HEK293 (cell line): ENCODE measurements at regions not wholly inside any gene's neighbourhood (a gene's known extent, or its start where the extent isn't known, plus 50 kb on each side); places are given as distances from the start of the nearest gene placed in this dataset.

Source experiments
- CTCF ChIA-PET: fragments of 350-600 bp; formaldehyde crosslinking; extraction: SDS; loops from one replicate; lab custom pipeline; 2021; ENCODE audit warnings: antibody characterized with exemption; lab: Yijun Ruan, JAX
- POLR2A ChIA-PET: fragments of 300-600 bp; formaldehyde crosslinking; extraction: SDS; loops from one replicate; lab custom pipeline; 2020; ENCODE audit warnings: antibody characterized with exemption, inconsistent platforms; lab: Yijun Ruan, JAX
- H3K27ac ChIP-seq: fragments of 200-500 bp; sonication (Bioruptor generic); 2 replicates; pipeline ENCODE4 v1.5.1; 2014; ENCODE audit warnings: low read depth, low read length, control low read depth, inconsistent platforms; ENCODE audit errors: extremely low read depth
- H3K36me3 ChIP-seq, 2 experiments: fragments of 200-500 bp in 1 of 2; sonication (Bioruptor generic) in 1 of 2; 1 replicate in 1 of 2; 2 replicates in 1 of 2; pipeline ENCODE4 v1.5.1; 2014 to 2017; ENCODE audit warnings: inconsistent platforms in 2 of 2, low read length in 2 of 2; ENCODE audit not compliant: control insufficient read depth in 2 of 2, insufficient read depth in 1 of 2
- H3K4me1 ChIP-seq: fragments of 200-500 bp; sonication (Bioruptor generic); 2 replicates; pipeline ENCODE4 v1.5.1; 2014; ENCODE audit warnings: mild to moderate bottlenecking, low read length, inconsistent platforms; ENCODE audit not compliant: control insufficient read depth, insufficient read depth
- H3K4me3 ChIP-seq: 2 replicates; pipeline ENCODE4 v1.5.1; 2011; ENCODE audit warnings: low read depth, mild to moderate bottlenecking, control low read depth, low read length, moderate library complexity
- H3K9me3 ChIP-seq: fragments of 200-500 bp; sonication (Bioruptor generic); 2 replicates; pipeline ENCODE4 v1.5.1; 2014; ENCODE audit warnings: low read depth, low read length, inconsistent platforms; ENCODE audit not compliant: control insufficient read depth, insufficient read depth
- OSR2 ChIP-seq: fragments of 450-650 bp; formaldehyde crosslinking; IDR thresholded peaks from 2 replicates; pipeline ENCODE4 v1.5.1; 2016; ENCODE audit warnings: missing biosample characterization, missing genetic modification characterization
- PRDM6 ChIP-seq: fragments of 450-650 bp; formaldehyde crosslinking; IDR thresholded peaks from 2 replicates; pipeline ENCODE4 v1.5.1; 2017; ENCODE audit warnings: missing biosample characterization, missing genetic modification characterization
- REPIN1 ChIP-seq: fragments of 450-650 bp; formaldehyde crosslinking; IDR thresholded peaks from 2 replicates; pipeline ENCODE4 v1.5.1; 2017; ENCODE audit warnings: missing biosample characterization, missing genetic modification characterization, low read depth
- SCRT2 ChIP-seq: fragments of 450-650 bp; formaldehyde crosslinking; IDR thresholded peaks from 2 replicates; pipeline ENCODE4 v1.5.1; 2016; ENCODE audit warnings: missing biosample characterization, missing genetic modification characterization
- SP2 ChIP-seq: fragments of 450-650 bp; formaldehyde crosslinking; IDR thresholded peaks from 2 replicates; pipeline ENCODE4 v1.5.1; 2016; ENCODE audit warnings: missing biosample characterization, missing genetic modification characterization
- SP7 ChIP-seq: fragments of 450-650 bp; formaldehyde crosslinking; IDR thresholded peaks from 2 replicates; pipeline ENCODE4 v1.5.1; 2016; ENCODE audit warnings: missing biosample characterization, missing genetic modification characterization
- TCF7L2 ChIP-seq: IDR thresholded peaks from 2 replicates; pipeline ENCODE4 v1.6.1; 2011; ENCODE audit warnings: low read depth, mild to moderate bottlenecking, inconsistent platforms, low read length, moderate library complexity, borderline replicate concordance
- YY1 ChIP-seq: fragments of 450-650 bp; formaldehyde crosslinking; IDR thresholded peaks from 2 replicates; pipeline ENCODE4 v1.5.1; 2018; ENCODE audit warnings: missing biosample characterization, missing genetic modification characterization
- ZFP37 ChIP-seq: fragments of 450-650 bp; formaldehyde crosslinking; IDR thresholded peaks from 2 replicates; pipeline ENCODE4 v1.5.1; 2016; ENCODE audit warnings: missing biosample characterization, missing genetic modification characterization
- ZFP41 ChIP-seq: fragments of 450-650 bp; formaldehyde crosslinking; IDR thresholded peaks from 2 replicates; pipeline ENCODE4 v1.5.1; 2016; ENCODE audit warnings: missing biosample characterization, missing genetic modification characterization, borderline replicate concordance
- ZNF114 ChIP-seq: fragments of 450-650 bp; formaldehyde crosslinking; IDR thresholded peaks from 2 replicates; pipeline ENCODE4 v1.5.0; 2017; ENCODE audit warnings: missing biosample characterization, missing genetic modification characterization
- ZNF121 ChIP-seq: fragments of 450-650 bp; formaldehyde crosslinking; IDR thresholded peaks from 2 replicates; pipeline ENCODE4 v1.5.1; 2016; ENCODE audit warnings: missing biosample characterization, missing genetic modification characterization
- ZNF274 ChIP-seq, 2 experiments: fragments of 200-500 bp in 1 of 2; fragments of 450-650 bp in 1 of 2; sonication (Bioruptor generic) in 1 of 2; formaldehyde crosslinking in 1 of 2; IDR thresholded peaks; 2 replicates each; pipeline versions ENCODE4 v1.5.1 to v1.6.1; 2014 to 2016; ENCODE audit warnings: borderline replicate concordance in 1 of 2, inconsistent platforms in 1 of 2, low read length in 1 of 2, missing biosample characterization in 1 of 2, missing genetic modification characterization in 1 of 2
- ZNF311 ChIP-seq: fragments of 450-650 bp; formaldehyde crosslinking; IDR thresholded peaks from 2 replicates; pipeline ENCODE4 v1.5.1; 2017; ENCODE audit warnings: missing biosample characterization, missing genetic modification characterization, borderline replicate concordance
- ZNF324 ChIP-seq: fragments of 450-650 bp; formaldehyde crosslinking; IDR thresholded peaks from 2 replicates; pipeline ENCODE4 v1.5.1; 2016; ENCODE audit warnings: missing biosample characterization, missing genetic modification characterization
- ZNF335 ChIP-seq: fragments of 450-650 bp; formaldehyde crosslinking; conservative IDR thresholded peaks from 2 replicates; pipeline ENCODE4 v1.5.1; 2016; ENCODE audit warnings: missing biosample characterization, missing genetic modification characterization
- ZNF530 ChIP-seq: fragments of 450-650 bp; formaldehyde crosslinking; IDR thresholded peaks from 2 replicates; pipeline ENCODE4 v1.5.1; 2016; ENCODE audit warnings: low read depth, missing biosample characterization, missing genetic modification characterization
- ZNF549 ChIP-seq: fragments of 450-650 bp; IDR thresholded peaks from 2 replicates; pipeline ENCODE4 v1.5.1; 2018; ENCODE audit warnings: missing biosample characterization, missing genetic modification characterization, mild to moderate bottlenecking, inconsistent platforms, moderate library complexity
- ZNF585B ChIP-seq: fragments of 450-650 bp; formaldehyde crosslinking; IDR thresholded peaks from 2 replicates; pipeline ENCODE4 v1.5.1; 2016; ENCODE audit warnings: missing biosample characterization, missing genetic modification characterization
- ZNF600 ChIP-seq: fragments of 450-650 bp; formaldehyde crosslinking; IDR thresholded peaks from 2 replicates; pipeline ENCODE4 v1.5.1; 2016; ENCODE audit warnings: missing biosample characterization, missing genetic modification characterization
- ZNF610 ChIP-seq: fragments of 450-650 bp; formaldehyde crosslinking; IDR thresholded peaks from 2 replicates; pipeline ENCODE4 v1.5.1; 2016; ENCODE audit warnings: missing biosample characterization, missing genetic modification characterization, borderline replicate concordance
- ZNF626 ChIP-seq: fragments of 450-650 bp; sonication (Bioruptor Pico); formaldehyde crosslinking; IDR thresholded peaks from 2 replicates; pipeline ENCODE4 v1.5.1; 2018; ENCODE audit warnings: missing biosample characterization, missing genetic modification characterization, inconsistent platforms
- ZNF658 ChIP-seq: fragments of 450-650 bp; formaldehyde crosslinking; IDR thresholded peaks from 2 replicates; pipeline ENCODE4; 2016; ENCODE audit warnings: missing biosample characterization, missing genetic modification characterization
- ZNF830 ChIP-seq: fragments of 450-650 bp; IDR thresholded peaks from 2 replicates; pipeline ENCODE4 v1.5.0; 2018; ENCODE audit warnings: missing biosample characterization, missing genetic modification characterization, low read depth, mild to moderate bottlenecking, moderate library complexity
- ZSCAN16 ChIP-seq: fragments of 450-650 bp; formaldehyde crosslinking; IDR thresholded peaks from 2 replicates; pipeline ENCODE4 v1.5.1; 2016; ENCODE audit warnings: missing biosample characterization, missing genetic modification characterization
- TF ChIP-seq, protein P1 (sequence below): fragments of 450-650 bp; formaldehyde crosslinking; IDR thresholded peaks from 2 replicates; pipeline ENCODE4 v1.5.1; 2016; ENCODE audit warnings: missing biosample characterization, missing genetic modification characterization
- TF ChIP-seq, protein P2 (sequence below): fragments of 450-650 bp; formaldehyde crosslinking; optimal IDR thresholded peaks from 2 replicates; pipeline ENCODE3; 2016; ENCODE audit warnings: missing biosample characterization, mild to moderate bottlenecking, missing genetic modification characterization
- TF ChIP-seq, protein P3 (sequence below): fragments of 450-650 bp; formaldehyde crosslinking; IDR thresholded peaks from 2 replicates; pipeline ENCODE4 v1.5.1; 2016; ENCODE audit warnings: missing biosample characterization, missing genetic modification characterization

DNA sequence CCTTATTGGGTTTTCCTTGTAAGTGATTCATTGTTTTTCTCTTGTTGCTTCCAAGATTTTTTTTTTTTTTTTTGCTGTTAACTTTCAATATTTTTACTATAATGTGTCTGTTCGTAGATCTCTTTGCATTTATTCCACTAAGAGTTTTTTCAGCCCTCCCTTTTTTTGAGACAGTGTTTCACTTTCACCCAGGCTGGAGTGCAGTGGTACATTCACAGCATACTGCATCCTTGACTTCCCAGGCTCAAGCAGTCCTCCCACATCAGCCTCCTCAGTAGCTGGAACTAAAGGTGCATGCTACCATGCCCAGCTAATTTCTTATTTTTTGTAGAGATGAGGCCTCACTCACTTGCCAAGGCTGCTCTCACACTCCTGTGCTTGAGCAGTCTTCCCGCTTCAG lies 1282.0 kb upstream of the CNTN5 start:
- H3K27ac ChIP-seq: no peak overlapping the region
- CTCF ChIA-PET: interaction anchor here (0.7 to 0.8 kb wide), 2 partner anchors 8 to 10 kb away, joined by 3 to 4 read pairs; no protein-coding TSS in a partner anchor
- H3K36me3 ChIP-seq: no peaks in the 10 kb centered on the region
- no peaks in the 10 kb centered on the region for H3K4me1 ChIP-seq
- POLR2A ChIA-PET: no interaction called here
- no peaks in the 10 kb centered on the region for H3K9me3 ChIP-seq
- H3K4me3 ChIP-seq: no peak overlapping the region
- TF ChIP-seq TCF7L2 (no peak), ZNF600 (tag by site-specific recombination) (no peak), ZFP41 (tag by site-specific recombination) (no peak), ZNF549 (no peak), ZNF610 (tag by site-specific recombination) (no peak), ZNF626 (no peak), SCRT2 (tag by site-specific recombination) (no peak), OSR2 (tag by site-specific recombination) (no peak), ZSCAN16 (tag by site-specific recombination) (no peak), ZNF830 (tag by site-specific recombination) (no peak), PRDM6 (tag by site-specific recombination) (no peak), ZFP37 (tag by site-specific recombination) (no peak), ZNF114 (tag by site-specific recombination) (no peak), ZNF585B (no peak), ZNF530 (tag by site-specific recombination) (no peak), ZNF121 (tag by site-specific recombination) (no peak)
- TF ChIP-seq, protein P1, sequence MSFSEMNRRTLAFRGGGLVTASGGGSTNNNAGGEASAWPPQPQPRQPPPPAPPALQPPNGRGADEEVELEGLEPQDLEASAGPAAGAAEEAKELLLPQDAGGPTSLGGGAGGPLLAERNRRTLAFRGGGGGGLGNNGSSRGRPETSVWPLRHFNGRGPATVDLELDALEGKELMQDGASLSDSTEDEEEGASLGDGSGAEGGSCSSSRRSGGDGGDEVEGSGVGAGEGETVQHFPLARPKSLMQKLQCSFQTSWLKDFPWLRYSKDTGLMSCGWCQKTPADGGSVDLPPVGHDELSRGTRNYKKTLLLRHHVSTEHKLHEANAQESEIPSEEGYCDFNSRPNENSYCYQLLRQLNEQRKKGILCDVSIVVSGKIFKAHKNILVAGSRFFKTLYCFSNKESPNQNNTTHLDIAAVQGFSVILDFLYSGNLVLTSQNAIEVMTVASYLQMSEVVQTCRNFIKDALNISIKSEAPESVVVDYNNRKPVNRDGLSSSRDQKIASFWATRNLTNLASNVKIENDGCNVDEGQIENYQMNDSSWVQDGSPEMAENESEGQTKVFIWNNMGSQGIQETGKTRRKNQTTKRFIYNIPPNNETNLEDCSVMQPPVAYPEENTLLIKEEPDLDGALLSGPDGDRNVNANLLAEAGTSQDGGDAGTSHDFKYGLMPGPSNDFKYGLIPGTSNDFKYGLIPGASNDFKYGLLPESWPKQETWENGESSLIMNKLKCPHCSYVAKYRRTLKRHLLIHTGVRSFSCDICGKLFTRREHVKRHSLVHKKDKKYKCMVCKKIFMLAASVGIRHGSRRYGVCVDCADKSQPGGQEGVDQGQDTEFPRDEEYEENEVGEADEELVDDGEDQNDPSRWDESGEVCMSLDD (tag by site-specific recombination): no peak

- no peaks in the 10 kb centered on the region for H3K4me1 ChIP-seq
- TF ChIP-seq ZNF658 (tag by site-specific recombination): no peak
- no peak for TF ChIP-seq ZNF626
- TF ChIP-seq, protein P2, sequence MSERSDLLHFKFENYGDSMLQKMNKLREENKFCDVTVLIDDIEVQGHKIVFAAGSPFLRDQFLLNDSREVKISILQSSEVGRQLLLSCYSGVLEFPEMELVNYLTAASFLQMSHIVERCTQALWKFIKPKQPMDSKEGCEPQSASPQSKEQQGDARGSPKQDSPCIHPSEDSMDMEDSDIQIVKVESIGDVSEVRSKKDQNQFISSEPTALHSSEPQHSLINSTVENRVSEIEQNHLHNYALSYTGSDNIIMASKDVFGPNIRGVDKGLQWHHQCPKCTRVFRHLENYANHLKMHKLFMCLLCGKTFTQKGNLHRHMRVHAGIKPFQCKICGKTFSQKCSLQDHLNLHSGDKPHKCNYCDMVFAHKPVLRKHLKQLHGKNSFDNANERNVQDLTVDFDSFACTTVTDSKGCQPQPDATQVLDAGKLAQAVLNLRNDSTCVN (tag by site-specific recombination): no peak
- TF ChIP-seq ZNF324 (tag by site-specific recombination): no peak
- TF ChIP-seq YY1 (tag by site-specific recombination): no peak
- TF ChIP-seq ZNF335 (tag by site-specific recombination): no peak
- no peak for TF ChIP-seq ZNF530 (tag by site-specific recombination)
- TF ChIP-seq SP7: no peak
- TF ChIP-seq ZNF274 (IDR thresholded peaks at IDR 0.05; ENCODE audit: low read length): no peak
- no peak for TF ChIP-seq ZNF274 (tag by site-specific recombination; IDR thresholded peaks at IDR 0.05; ENCODE audit: borderline replicate concordance)
- TF ChIP-seq, protein P3, sequence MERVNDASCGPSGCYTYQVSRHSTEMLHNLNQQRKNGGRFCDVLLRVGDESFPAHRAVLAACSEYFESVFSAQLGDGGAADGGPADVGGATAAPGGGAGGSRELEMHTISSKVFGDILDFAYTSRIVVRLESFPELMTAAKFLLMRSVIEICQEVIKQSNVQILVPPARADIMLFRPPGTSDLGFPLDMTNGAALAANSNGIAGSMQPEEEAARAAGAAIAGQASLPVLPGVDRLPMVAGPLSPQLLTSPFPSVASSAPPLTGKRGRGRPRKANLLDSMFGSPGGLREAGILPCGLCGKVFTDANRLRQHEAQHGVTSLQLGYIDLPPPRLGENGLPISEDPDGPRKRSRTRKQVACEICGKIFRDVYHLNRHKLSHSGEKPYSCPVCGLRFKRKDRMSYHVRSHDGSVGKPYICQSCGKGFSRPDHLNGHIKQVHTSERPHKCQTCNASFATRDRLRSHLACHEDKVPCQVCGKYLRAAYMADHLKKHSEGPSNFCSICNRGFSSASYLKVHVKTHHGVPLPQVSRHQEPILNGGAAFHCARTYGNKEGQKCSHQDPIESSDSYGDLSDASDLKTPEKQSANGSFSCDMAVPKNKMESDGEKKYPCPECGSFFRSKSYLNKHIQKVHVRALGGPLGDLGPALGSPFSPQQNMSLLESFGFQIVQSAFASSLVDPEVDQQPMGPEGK (tag by site-specific recombination): no peak
- no peak for TF ChIP-seq ZNF311
- TF ChIP-seq REPIN1 (tag by site-specific recombination): no peak
- TF ChIP-seq SP2 (tag by site-specific recombination): no peak
- TF ChIP-seq, all 188 proteins: peak for 0
- CTCF ChIA-PET: no interaction called here
- Histone ChIP-seq H3K36me3 (no peaks in the 10 kb centered on the region), H3K4me3 (no peak overlapping the region), H3K9me3 (no peaks in the 10 kb centered on the region), H3K27ac (peak overlapping the region; percentile 30; the same call in 1 of the 2 replicates)
- POLR2A ChIA-PET: no interaction called here
Observed at GRCh38 chr11:97739932-97740800, 1280.6 kb upstream of the CNTN5 start.
